Kidney tubule cell (primary cell): ENCODE measurements at regions not wholly inside any gene's neighbourhood (a gene's known extent, or its start where the extent isn't known, plus 50 kb on each side); places are given as distances from the start of the nearest gene placed in this dataset.
A peak's percentile ranks its signal among the peaks of the same experiment; 100 is the strongest.
"Not testable (repeated sequence)": the region's sequence is repeated elsewhere in the genome, so short reads cannot be mapped to it uniquely, and the experiment has no call there.

Experiments used
- DNase-seq: peaks from one replicate; pipeline ENCODE4 v3.0.0-alpha.2; 2018; ENCODE audit warnings: low spot score

GRCh38 chr4:81375745-81376144 is 96.0 kb downstream of the RASGEF1B start:
- no peak for DNase-seq

GRCh38 chr4:81369886-81370285 is 101.8 kb downstream of the RASGEF1B start:
- no peak for DNase-seq

- no peak for DNase-seq
These were observed 104.9 kb downstream of the RASGEF1B start for GRCh38 chr4:81366779-81367178.

GRCh38 chr4:81360737-81361136 is 111.0 kb downstream of the RASGEF1B start:
- no peak for DNase-seq

- no peak for DNase-seq
These were observed 112.5 kb downstream of the RASGEF1B start for GRCh38 chr4:81359207-81359606.

- no peak for DNase-seq
These were observed 113.6 kb downstream of the RASGEF1B start for GRCh38 chr4:81358154-81358553.

- DNase-seq, result no peak
These were observed 115.1 kb downstream of the RASGEF1B start for GRCh38 chr4:81356621-81357020.

GRCh38 chr4:81355136-81355535 is 116.6 kb downstream of the RASGEF1B start:
- DNase-seq, result no peak

- peak; percentile 20 for DNase-seq
These were observed 117.8 kb downstream of the RASGEF1B start for GRCh38 chr4:81353861-81354260.

GRCh38 chr4:81352446-81352835 is 119.3 kb downstream of the RASGEF1B start:
- no peak for DNase-seq

- peak; percentile 74 for DNase-seq
These were observed 119.9 kb downstream of the RASGEF1B start for GRCh38 chr4:81351654-81352445.

GRCh38 chr4:81350040-81350439 is 121.7 kb downstream of the RASGEF1B start:
- DNase-seq, result no peak

GRCh38 chr4:81348778-81349094 is 123.0 kb downstream of the RASGEF1B start:
- DNase-seq, result no peak

GRCh38 chr4:81348086-81348777 is 123.5 kb downstream of the RASGEF1B start:
- DNase-seq, result no peak

- no peak for DNase-seq
These were observed 125.0 kb downstream of the RASGEF1B start for GRCh38 chr4:81346719-81347118.

GRCh38 chr4:81343536-81343935 is 128.2 kb downstream of the RASGEF1B start:
- no peak for DNase-seq

GRCh38 chr4:81343046-81343445 is 128.0 kb upstream of the PRKG2 start:
- no peak for DNase-seq

GRCh38 chr4:81337211-81337610 is 122.2 kb upstream of the PRKG2 start:
- DNase-seq, result no peak

- no peak for DNase-seq
These were observed 120.3 kb upstream of the PRKG2 start for GRCh38 chr4:81335122-81335912.

- no peak for DNase-seq
These were observed 115.0 kb upstream of the PRKG2 start for GRCh38 chr4:81330018-81330417.

- DNase-seq, result no peak
These were observed 111.6 kb upstream of the PRKG2 start for GRCh38 chr4:81326581-81326980.

GRCh38 chr4:81324594-81324993 is 109.6 kb upstream of the PRKG2 start:
- DNase-seq, result not testable (repeated sequence)

GRCh38 chr4:81319657-81320056 is 104.6 kb upstream of the PRKG2 start:
- DNase-seq, result peak; percentile 58
